ENCODE measurements at regions not wholly inside any gene's neighbourhood (a gene's known extent, or its start where the extent isn't known, plus 50 kb on each side); places are given as distances from the start of the nearest gene placed in this dataset.

DNA sequence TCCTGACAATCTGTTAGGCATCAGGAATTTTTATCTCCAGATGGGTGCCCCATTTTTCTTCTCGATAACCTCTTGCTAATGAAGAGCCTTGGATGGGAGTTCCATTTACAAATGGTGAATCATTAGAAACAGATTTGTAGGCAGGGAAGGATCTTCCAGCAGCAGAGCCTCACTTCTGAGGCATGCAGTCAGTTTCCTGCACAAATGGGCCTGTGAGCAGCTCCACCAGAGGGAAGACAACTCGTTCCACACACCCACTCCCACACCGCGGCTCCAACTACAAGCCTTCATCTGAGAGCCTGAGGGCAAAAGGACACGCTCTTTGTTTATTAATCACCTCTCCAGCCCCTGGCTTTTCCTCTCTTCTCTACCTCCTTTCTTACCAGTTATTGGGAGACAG is 108.5 kb downstream of the CTAGE1 start:
- TF ChIP-seq ZNF274 (IDR thresholded peaks at IDR 0.05; ENCODE audit: low read depth, low read length) (no peak), SUZ12 (IDR thresholded peaks at IDR 0.05; ENCODE audit: extremely low read depth, insufficient read depth, insufficient read length) (no peak)
